ENCODE measurements at regions not wholly inside any gene's neighbourhood (a gene's known extent, or its start where the extent isn't known, plus 50 kb on each side); places are given as distances from the start of the nearest gene placed in this dataset.

DNA sequence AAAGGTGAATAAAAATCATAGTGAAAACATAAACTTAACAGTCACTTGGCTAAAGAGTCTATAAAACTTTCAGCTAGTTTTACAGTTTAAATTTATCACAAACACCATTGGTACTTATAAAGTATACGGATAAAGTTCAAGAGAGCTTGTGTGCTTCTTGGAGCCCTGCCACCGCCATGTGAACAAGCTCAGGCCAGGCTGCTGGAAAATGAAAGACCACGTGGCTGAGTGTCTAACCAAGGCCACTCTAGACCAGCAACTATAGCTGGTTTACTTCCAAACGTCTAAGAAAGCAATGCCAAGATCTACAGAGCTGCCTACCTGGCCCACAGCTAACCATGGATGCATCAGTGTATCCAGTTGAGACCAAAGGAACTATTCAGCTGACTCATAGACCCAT is 66.3 kb upstream of the API5 start:
- DNase-seq (ENCODE audit: low read depth in 2 of 2): no peak

DNA sequence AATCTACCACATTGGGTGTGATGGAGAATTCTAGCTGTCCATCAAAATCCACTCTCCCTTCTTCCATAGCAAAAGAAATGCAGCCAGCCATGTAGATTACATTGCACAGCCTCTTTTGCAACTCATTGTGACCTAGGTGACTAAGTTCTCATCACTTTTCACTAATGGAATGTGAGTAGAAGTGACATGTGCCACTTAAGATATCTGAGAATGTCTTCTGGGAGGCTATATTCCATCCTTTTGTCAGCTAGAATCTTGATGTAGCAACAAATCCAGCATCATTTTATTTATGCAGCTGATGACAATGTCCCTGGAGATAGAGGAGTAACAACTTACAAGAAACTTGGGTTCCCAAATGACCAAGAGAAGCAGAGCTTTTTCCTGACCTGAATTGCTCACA is 61.5 kb upstream of the API5 start:
- no peak for DNase-seq (ENCODE audit: low read depth in 2 of 2)

DNA sequence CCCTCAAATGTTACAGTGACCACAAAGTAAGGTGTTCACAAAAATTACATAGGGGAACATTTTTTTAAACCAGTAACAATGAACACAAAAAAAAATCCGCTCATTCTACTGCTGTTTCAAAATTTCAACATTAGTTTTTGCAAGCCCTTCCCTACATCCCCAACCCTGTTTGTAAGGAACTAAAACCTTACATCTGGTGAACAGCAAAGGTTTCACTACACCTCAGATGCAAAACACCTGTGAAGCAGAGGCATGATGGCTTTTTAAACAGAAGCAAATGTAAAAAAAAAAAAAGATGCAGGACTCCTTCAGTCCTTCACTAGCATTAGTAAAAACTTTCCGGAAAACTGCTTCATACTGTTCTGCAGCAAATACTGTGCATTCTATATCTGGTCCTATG is 50.0 kb upstream of the API5 start:
- DNase-seq (ENCODE audit: low read depth in 2 of 2): no peak

All from stimulated activated CD4-positive, alpha-beta T cell treated with anti-CD3 and anti-CD28 coated beads, Interleukin-4, amount 100 ng/mL, for 48 hours (primary cell).